Keratinocyte (primary cell): ENCODE measurements at regions not wholly inside any gene's neighbourhood (a gene's known extent, or its start where the extent isn't known, plus 50 kb on each side); places are given as distances from the start of the nearest gene placed in this dataset.

Experiments used
- DNase-seq: peaks from one replicate; pipeline ENCODE4 v3.0.0-alpha.2; 2011; ENCODE audit warnings: low read depth, missing footprints, low spot score
- FAIRE-seq: peaks from 2 replicates; lab custom pipeline; 2011; peaks lifted over from hg19 to GRCh38; lab: Jason Lieb, UNC
- H2AFZ ChIP-seq: 2 replicates; pipeline ENCODE4 v1.6.0; 2012; ENCODE audit warnings: low read length, control low read depth, inconsistent platforms; ENCODE audit not compliant: control insufficient read depth
- H3K27ac ChIP-seq: 2 replicates; pipeline ENCODE4 v1.5.1; 2011; ENCODE audit warnings: low read length; ENCODE audit not compliant: control insufficient read depth, insufficient read depth
- H3K27me3 ChIP-seq: 3 replicates; pipeline ENCODE4 v1.6.0; 2011; ENCODE audit warnings: low read length; ENCODE audit not compliant: control insufficient read depth, insufficient read depth; ENCODE audit errors: extremely low read depth
- H3K36me3 ChIP-seq, 2 experiments: 2 replicates in 1 of 2; 3 replicates in 1 of 2; pipeline ENCODE4 v1.5.1; 2011; ENCODE audit warnings: low read length in 2 of 2, mild to moderate bottlenecking in 1 of 2; ENCODE audit not compliant: control insufficient read depth in 2 of 2, insufficient read depth in 2 of 2; ENCODE audit errors: extremely low read depth in 1 of 2
- H3K4me1 ChIP-seq: 3 replicates; pipeline ENCODE4 v1.5.1; 2011; ENCODE audit warnings: low read length; ENCODE audit not compliant: control insufficient read depth, insufficient read depth; ENCODE audit errors: extremely low read depth
- H3K4me2 ChIP-seq: 3 replicates; pipeline ENCODE4 v1.6.0; 2011; ENCODE audit warnings: low read depth, low read length; ENCODE audit not compliant: control insufficient read depth, insufficient read depth; ENCODE audit errors: extremely low read depth
- H3K4me3 ChIP-seq, 3 experiments: fragments of 200-600 bp in 1 of 3; sonication (generic) in 1 of 3; 2 replicates in 2 of 3; 3 replicates in 1 of 3; pipeline ENCODE4 v1.5.1; 2011 to 2016; ENCODE audit warnings: low read length in 3 of 3, mild to moderate bottlenecking in 3 of 3, control low read depth in 2 of 3, inconsistent platforms in 1 of 3, low read depth in 1 of 3, mixed read lengths in 1 of 3, mixed run types in 1 of 3, moderate library complexity in 1 of 3; ENCODE audit not compliant: control insufficient read depth in 2 of 3, insufficient read depth in 2 of 3; ENCODE audit errors: extremely low read depth in 1 of 3
- H3K79me2 ChIP-seq: 2 replicates; pipeline ENCODE4 v1.6.0; 2012; ENCODE audit warnings: low read length; ENCODE audit not compliant: control insufficient read depth, insufficient read depth
- H3K9ac ChIP-seq: 3 replicates; pipeline ENCODE4 v1.6.0; 2011; ENCODE audit warnings: low read length; ENCODE audit not compliant: control insufficient read depth, insufficient read depth; ENCODE audit errors: extremely low read depth
- H3K9me1 ChIP-seq: 3 replicates; pipeline ENCODE4 v1.6.0; 2011; ENCODE audit warnings: low read length; ENCODE audit not compliant: control insufficient read depth, insufficient read depth; ENCODE audit errors: extremely low read depth
- H3K9me3 ChIP-seq: 2 replicates; pipeline ENCODE4 v1.5.1; 2012; ENCODE audit warnings: low read depth, low read length; ENCODE audit not compliant: control insufficient read depth
- H4K20me1 ChIP-seq: 3 replicates; pipeline ENCODE4 v1.6.0; 2011; ENCODE audit warnings: low read length; ENCODE audit not compliant: control insufficient read depth, insufficient read depth; ENCODE audit errors: extremely low read depth
- CTCF ChIP-seq, 3 experiments: IDR thresholded peaks in 1 of 3; conservative IDR thresholded peaks in 1 of 3; optimal IDR thresholded peaks in 1 of 3; 2 replicates in 2 of 3; 3 replicates in 1 of 3; pipeline versions ENCODE3 to v1.5.1; 2011; ENCODE audit warnings: low read length in 3 of 3, mild to moderate bottlenecking in 3 of 3, moderate library complexity in 2 of 3, control low read depth in 1 of 3, inconsistent platforms in 1 of 3; ENCODE audit not compliant: insufficient read depth in 2 of 3; ENCODE audit errors: extremely low read depth in 1 of 3
- EZH2 ChIP-seq: IDR thresholded peaks from one replicate; pipeline ENCODE4 v1.6.1; 2012; ENCODE audit warnings: inconsistent platforms, mild to moderate bottlenecking, low read length, moderate library complexity
- dilution Hi-C: fragments of 300-500 bp; cut with MboI; formaldehyde crosslinking; loops from one replicate; pipeline ENCODE4 v1.7.0; 2020; ENCODE audit warnings: low sequenced_read_pairs; ENCODE audit not compliant: extremely low pct_ligation_motif_present

GRCh38 chr7:63025815-63026214 is 972.8 kb upstream of the ZNF722 start:
- Histone ChIP-seq H3K4me2 (no peak overlapping the region), H3K9me1 (no peaks in the 10 kb centered on the region), H3K36me3 (no peaks in the 10 kb centered on the region), H3K27ac (no peak overlapping the region), H3K4me1 (no peaks in the 10 kb centered on the region), H2AFZ (no peak overlapping the region), H3K79me2 (no peaks in the 10 kb centered on the region), H4K20me1 (no peaks in the 10 kb centered on the region), H3K4me3 (no peak overlapping the region), H3K9ac (no peak overlapping the region), H3K9me3 (peaks cover 17% of the 10 kb centered on the region), H3K27me3 (no peaks in the 10 kb centered on the region)
- FAIRE-seq (no peak), DNase-seq (no peak)
- dilution Hi-C loops, result no loop called here
- TF ChIP-seq EZH2, result no peak
- TF ChIP-seq CTCF (optimal IDR thresholded peaks at IDR 0.05 in 1 of 3, IDR thresholded peaks at IDR 0.05 in 1 of 3, conservative IDR thresholded peaks at IDR 0.05 in 1 of 3; ENCODE audit: extremely low read depth in 1 of 3, insufficient read depth in 2 of 3, low read length in 3 of 3), result no peak

- Histone ChIP-seq H3K9me1 (no peaks in the 10 kb centered on the region), H3K4me1 (no peaks in the 10 kb centered on the region), H2AFZ (no peak overlapping the region), H3K9ac (no peak overlapping the region), H3K27ac (no peak overlapping the region), H3K36me3 (no peaks in the 10 kb centered on the region), H3K27me3 (no peaks in the 10 kb centered on the region), H3K4me2 (no peak overlapping the region), H3K4me3 (no peak overlapping the region), H4K20me1 (no peaks in the 10 kb centered on the region), H3K9me3 (peaks cover 17% of the 10 kb centered on the region), H3K79me2 (no peaks in the 10 kb centered on the region)
- DNase-seq, result no peak
- dilution Hi-C loops, result no loop called here
- FAIRE-seq, result no peak
- TF ChIP-seq CTCF (optimal IDR thresholded peaks at IDR 0.05 in 1 of 3, IDR thresholded peaks at IDR 0.05 in 1 of 3, conservative IDR thresholded peaks at IDR 0.05 in 1 of 3; ENCODE audit: extremely low read depth in 1 of 3, insufficient read depth in 2 of 3, low read length in 3 of 3) (no peak), EZH2 (no peak)
These were observed 971.6 kb upstream of the ZNF722 start for GRCh38 chr7:63027075-63027474.
